GM19239 (cell line): ENCODE measurements at regions not wholly inside any gene's neighbourhood (a gene's known extent, or its start where the extent isn't known, plus 50 kb on each side); places are given as distances from the start of the nearest gene placed in this dataset.
"Not testable (repeated sequence)": the region's sequence is repeated elsewhere in the genome, so short reads cannot be mapped to it uniquely, and the experiment has no call there.

Source experiments
- DNase-seq: peaks from one replicate; pipeline ENCODE4 v3.0.0; 2011; ENCODE audit warnings: low spot score; ENCODE audit not compliant: insufficient read length
- FAIRE-seq: peaks from 2 replicates; lab custom pipeline; 2011; peaks lifted over from hg19 to GRCh38; lab: Jason Lieb, UNC

DNA sequence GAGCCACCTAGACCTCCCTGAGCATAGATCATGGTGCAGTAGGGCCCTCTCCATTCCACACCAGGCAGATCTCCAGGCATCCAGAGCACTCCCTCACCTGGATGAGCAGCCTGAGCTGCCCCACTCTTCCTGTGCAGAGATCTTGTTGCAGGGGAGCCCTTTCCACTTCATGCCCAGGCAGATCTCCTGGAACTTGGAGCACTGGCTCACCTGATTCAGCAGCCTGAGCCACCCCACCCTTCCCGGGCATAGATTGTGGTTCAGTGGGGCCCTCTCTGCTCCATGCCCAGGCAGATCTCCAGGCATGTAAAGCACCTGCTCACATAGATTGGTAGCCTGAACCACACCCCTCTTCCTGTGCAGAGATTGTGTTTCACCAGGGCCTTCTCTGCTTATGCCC is 78.0 kb downstream of the SEC16B start:
- DNase-seq (no peak), FAIRE-seq (no peak)

DNA sequence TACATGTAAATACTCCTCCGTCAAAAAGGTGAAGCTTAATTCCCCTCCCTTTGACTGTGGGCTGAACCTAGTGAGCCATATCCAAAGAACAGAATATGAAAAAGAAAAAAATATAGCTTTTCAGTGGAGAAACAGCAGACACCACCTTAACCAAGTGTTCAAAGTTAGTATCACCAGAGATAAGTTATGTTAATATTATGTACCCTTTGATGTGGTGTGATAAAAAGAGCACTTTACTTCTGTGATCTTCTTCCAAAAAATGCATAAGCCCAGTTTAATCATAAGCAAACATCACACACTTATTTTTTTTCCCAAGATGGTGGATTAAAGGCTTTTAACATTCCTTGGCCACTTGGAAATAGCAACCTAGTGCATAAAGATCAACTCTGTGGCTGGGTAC is 79.4 kb downstream of the SEC16B start:
- DNase-seq = no peak
- FAIRE-seq = no peak

GRCh38 chr1:177884479-177885021 is 85.3 kb downstream of the SEC16B start:
- DNase-seq (no peak), FAIRE-seq (no peak)

GRCh38 chr1:177883581-177883980 is 86.3 kb downstream of the SEC16B start:
- DNase-seq (no peak), FAIRE-seq (no peak)

DNA sequence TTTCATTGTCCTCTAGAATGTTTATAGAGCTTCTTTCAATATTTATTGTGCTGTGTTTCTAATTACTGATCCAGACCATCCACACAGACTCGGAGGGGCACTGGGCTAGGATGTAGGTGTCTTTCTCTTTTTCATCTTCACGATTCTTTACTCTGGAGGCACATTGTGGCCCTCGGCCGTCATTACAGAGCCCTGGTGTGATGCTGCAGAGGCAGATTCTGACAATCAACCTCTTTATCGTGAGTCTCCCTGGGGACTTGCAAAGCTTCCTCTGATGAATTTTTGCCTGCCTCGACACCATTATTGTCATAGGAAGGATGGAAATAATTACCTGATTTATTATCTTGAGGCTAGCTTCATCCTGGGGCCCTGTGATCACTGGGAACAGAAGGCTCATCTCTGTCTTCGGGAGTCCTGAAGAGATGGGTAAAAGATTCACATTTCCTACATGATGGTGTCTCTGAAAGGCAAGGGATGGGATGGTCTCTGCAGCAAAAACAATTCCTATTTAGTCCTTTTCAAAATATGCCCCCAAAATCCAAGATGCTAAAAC is 89.4 kb downstream of the SEC16B start:
- DNase-seq = no peak

DNA sequence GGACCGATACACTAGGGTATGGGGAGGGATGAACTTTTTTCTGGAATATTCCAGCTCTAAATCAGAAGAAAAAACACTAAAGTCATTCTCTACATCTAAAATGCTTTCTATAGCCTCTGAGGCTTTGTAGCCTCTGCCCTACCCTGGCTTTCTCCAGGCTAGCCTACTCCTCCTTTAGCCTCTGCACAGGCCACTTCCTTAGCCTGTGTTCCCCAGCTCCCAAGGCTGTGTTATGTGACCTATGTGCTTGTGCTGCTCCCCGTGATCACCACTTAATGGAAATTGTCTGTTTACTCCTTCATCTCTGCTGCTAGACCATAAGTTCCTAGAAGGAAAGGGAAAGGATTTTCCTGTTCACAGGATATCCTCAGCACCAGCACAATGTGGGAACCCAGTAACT is 92.8 kb downstream of the SEC16B start:
- DNase-seq = no peak
- no peak for FAIRE-seq

More for the DNA sequence above, 89.4 kb downstream of the SEC16B start:
- FAIRE-seq = no peak

DNA sequence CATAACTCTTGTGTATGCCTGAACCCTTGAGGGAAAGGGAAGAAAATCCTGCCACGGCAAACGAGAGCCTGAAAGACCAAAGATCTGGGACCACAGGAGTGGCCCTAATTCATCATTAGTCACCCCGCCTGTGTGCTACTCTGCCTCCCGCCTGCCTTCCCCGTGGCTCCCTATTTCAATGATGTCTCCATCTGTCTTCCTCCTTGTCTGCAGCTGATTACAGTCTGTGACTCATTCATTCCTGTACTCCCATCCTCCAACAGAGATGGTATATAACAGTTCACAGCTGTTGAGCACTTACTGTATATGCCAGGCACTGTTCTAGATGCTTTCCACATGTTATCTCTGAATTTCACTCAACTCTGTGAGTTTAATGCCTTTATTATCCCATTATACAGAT is 96.6 kb downstream of the SEC16B start:
- no peak for DNase-seq
- no peak for FAIRE-seq

DNA sequence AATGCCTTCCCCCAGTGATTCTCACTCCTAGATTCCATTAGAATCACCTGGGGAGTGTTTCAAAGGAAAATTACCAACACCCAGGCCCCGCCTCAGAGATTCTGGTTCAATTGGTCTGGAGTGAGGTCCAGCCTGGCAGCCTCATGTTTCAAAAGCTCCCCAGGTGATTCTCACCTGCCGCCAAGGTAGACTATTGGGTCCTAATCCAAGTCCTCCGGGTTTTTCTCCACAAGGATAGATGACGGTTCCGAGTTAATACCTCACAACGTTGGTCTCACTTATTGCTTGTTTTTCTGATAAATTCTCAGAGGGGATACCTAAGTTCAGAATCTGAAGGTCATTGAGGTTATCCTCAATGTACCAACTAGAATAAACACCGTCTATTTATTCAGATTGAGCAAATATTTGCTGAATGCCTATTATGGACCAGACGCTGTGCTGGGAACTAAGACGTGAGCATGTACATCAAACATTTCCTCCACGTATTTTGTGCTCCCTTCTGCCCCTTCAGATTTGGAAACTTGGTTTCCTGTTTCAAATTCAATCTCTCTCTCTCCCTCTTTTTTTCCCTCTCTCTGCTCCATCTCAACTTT is 97.5 kb downstream of the SEC16B start:
- FAIRE-seq = no peak
- DNase-seq = no peak

DNA sequence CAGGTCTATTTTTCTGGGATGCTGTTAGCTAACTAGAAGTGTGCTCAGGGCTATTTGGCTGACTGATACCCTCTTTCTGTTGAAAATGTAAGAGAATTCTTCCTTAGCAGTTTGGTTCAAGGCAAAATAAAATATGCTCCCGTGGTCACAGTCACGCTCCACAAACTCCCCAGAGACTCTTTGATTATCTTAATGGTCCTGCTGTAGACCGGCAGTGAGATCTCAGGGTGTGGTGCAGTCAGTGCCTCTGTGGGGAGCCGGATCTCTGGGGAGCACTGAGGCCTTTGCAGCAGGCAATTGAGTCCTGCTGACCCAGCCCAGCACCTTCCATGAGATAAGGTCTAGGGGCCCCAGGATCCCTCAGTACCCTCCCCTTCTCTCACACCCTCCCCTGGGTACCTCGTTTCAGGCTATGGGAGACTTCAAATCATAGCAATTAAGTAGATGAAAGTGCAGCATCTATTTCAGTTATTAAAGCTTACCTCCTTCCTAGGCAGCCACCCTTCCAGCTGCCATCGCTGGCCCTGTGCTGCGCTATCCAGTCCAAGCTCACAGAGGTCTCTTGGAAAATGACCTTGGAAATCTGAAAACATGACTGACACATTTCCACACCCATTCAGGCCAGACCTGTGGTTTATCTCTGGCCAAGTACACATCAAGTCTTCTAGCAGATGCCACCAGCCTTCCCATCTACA is 98.1 kb downstream of the SEC16B start:
- FAIRE-seq (no peak), DNase-seq (no peak)

- FAIRE-seq (no peak), DNase-seq (no peak)
Observed at GRCh38 chr1:177869586-177869985, 100.3 kb downstream of the SEC16B start.

- not testable (repeated sequence) for FAIRE-seq, DNase-seq
Observed at GRCh38 chr1:177869011-177869410, 100.8 kb downstream of the SEC16B start.

- no peak for FAIRE-seq
Observed at GRCh38 chr1:177865807-177866206, 104.1 kb downstream of the SEC16B start.

DNA sequence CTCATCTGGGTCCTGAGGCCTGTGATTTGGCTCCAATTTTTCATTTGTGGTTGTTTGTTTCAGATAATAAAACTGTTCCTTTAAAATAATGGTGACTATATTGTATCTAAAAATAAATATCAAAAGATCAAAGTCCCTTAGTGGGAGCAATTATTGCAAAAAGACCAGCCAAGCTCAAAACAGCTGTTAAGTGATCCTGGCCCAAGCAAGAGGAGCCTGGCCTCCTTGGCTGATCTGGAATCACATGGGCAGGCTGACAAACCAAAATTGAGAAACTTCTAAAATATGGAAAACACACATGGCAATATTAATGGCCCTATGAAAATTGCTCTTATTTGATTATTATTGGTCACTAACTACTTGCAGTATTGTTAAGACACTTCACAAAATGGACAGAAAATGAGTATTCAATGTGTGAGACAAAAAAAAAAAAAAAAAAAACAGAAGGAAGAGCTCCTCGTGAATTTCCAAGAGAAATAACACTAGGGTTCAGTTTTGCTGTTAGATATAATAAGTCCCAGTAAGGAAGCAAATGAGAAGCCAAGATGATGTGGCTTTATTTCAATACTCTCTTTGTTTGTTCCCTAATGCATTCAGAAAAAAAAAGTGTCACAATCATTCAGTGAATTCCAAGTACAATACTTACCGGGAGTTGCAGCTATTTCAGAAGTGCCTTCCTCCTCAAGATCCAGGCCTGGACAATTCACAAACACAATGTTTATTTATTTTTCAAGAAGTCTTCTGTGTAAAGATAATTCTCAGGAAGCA is 105.1 kb downstream of the SEC16B start:
- DNase-seq (no peak), FAIRE-seq (no peak)

More at GRCh38 chr1:177865807-177866206, 104.1 kb downstream of the SEC16B start:
- DNase-seq = no peak

DNA sequence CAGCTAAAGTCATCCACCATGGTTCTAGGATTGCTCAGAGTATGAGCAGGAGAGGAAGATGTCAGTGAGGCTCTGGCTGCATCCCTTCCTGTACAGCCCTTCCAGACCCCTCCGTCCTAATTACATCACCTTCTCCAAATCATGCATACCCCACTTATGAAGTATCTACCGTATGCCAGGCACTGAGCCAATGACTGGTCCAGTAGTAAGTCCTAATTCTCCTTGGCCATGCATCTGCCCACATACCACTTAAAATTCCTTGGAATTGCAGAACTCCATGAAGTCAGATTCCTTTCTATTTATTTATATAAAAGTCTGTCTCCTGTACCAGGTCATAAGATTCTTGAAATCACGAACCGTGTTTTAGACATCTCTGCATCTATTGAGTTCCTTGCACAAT is 106.1 kb downstream of the SEC16B start:
- DNase-seq = no peak
- FAIRE-seq = no peak

DNA sequence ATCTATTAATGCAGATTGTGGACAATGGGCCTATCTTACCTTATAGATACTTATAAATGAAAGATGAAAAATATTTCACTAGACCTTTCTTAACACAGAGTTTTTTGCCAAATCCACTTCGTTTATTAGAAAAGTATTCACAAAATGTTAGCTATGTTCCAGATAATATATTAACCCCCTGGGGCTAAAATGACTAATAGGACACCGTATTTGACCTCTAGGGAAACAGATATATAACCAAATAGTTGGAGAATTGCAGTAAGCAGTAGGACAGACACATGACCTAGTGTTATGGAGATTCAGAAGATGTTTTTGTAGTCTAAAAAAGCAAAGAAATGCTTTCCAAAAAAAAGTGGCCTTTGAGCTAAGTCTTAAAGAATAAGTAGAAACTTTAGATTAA is 106.9 kb downstream of the SEC16B start:
- DNase-seq = no peak
- FAIRE-seq = no peak

GRCh38 chr1:177859572-177859971 is 110.3 kb downstream of the SEC16B start:
- DNase-seq (no peak), FAIRE-seq (no peak)

DNA sequence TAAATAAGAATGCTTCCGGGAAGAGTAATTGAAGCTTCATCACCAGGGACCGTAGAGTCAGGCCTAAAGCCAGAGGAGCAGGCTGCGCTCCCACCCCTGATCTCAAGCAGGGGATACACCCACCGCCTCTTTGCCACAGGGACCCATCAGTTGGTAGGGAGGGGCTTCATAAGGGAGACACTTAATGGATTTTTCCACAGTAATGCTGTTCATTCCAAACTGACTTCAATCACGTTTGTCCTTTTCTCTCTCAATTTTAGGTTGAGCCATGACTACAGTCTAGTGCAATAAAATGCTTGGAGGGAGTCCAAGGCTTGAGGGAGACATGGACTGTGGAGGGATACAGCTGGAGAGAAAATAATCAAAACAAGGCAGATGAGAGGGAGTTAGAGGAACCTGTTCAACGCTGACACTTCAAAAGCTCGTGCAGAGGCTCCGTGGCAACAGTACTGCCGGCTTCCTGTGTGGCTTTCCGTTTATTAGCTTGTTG is 111.5 kb downstream of the SEC16B start:
- DNase-seq = no peak
- no peak for FAIRE-seq

DNA sequence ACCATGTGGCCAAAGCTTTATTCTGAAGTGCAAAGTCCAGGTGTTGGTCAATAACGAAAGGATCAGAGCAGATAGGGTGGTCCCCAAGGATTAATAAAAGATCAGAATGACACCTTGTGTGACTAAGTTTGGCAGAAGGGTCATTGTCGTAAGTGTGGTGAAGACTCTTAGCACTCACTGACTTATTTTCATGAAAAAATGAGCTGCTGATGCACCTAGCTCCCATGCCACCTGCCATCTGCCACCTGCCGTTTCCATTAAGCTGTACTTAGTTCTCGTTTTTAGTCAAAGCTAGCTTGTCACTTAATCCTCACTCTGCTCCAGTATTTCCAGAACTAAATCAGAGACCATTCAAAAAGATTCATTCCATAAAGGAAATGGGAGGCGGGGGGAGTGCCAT is 112.6 kb downstream of the SEC16B start:
- no peak for DNase-seq
- FAIRE-seq = no peak

DNA sequence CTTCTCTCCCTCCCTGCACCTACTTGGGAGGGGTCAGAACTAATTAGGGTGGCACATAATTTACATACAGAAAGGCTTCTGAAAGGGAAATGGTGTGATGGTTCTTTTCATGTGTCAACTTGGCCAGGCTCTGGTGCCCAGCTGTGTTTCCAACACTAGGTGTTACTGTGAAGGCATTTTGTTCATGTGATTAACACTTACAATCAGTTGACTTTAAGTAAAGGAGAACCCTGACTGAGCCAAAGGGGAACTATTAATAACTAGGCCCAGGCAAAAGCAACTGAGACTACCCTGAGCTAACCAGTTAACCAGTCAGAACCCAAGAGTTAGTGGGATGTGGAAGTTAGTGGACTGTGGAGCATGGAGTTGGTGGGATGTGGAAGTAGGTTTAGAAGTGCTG is 114.9 kb downstream of the SEC16B start:
- no peak for FAIRE-seq
- no peak for DNase-seq

DNA sequence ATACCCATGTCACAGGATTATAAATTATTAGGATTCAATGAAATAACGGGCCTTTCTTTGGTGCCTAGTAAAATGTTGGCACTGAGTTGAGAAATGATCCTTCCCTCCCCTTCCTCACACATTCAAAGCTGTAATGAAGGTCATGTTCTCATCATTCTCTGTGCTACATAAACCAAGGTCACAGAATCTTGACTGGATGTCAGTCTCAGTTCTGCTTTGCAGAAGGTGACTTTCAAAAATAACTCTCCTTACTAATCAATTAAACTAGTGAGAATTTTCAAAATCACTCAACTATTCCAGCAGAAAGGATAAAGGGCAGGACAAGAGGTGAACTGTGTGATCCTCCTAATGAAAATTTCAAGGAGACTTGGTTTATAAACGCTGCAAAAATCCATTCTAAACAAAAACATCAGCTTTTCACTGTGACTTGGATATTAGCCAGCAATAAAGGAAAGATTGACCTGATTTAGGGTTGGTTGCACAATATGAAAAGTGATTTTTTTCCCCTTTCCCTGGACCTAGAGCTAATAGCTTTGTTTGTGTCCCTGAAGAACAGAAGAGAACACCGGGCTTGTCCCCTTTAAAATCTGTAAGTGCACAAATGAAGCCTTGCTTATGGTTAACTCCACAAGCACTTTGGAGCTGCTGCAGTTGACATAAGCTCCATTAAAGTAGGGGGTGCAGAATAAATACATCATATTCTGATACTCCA is 120.1 kb downstream of the SEC16B start:
- DNase-seq (no peak), FAIRE-seq (no peak)
